Stomach (tissue), 8 donors: ENCODE measurements at regions not wholly inside any gene's neighbourhood (a gene's known extent, or its start where the extent isn't known, plus 50 kb on each side); places are given as distances from the start of the nearest gene placed in this dataset.
"Not testable (repeated sequence)": the region's sequence is repeated elsewhere in the genome, so short reads cannot be mapped to it uniquely, and the experiment has no call there.

Source experiments
- DNase-seq, 2 donors: peaks; one replicate each; pipeline versions ENCODE4 v3.0.0 to v3.0.0-alpha.2; 2013 to 2019
- H3K27ac ChIP-seq, 5 donors: fragments of 200-600 bp in 4 of 5; sonication (generic) in 4 of 5; one replicate each; pipeline ENCODE4 v1.5.1; 2013 to 2019; ENCODE audit warnings: mild to moderate bottlenecking in 1 of 5, moderate library complexity in 1 of 5
- H3K27me3 ChIP-seq, 3 donors: fragments of 200-600 bp; sonication (generic); one replicate each; pipeline ENCODE4 v1.5.1; 2017 to 2019; ENCODE audit warnings: mixed run types in 1 of 3
- H3K36me3 ChIP-seq, 4 donors: fragments of 200-600 bp; sonication (generic); 1 replicate in 3 of 4; 2 replicates in 1 of 4; pipeline ENCODE4 v1.5.1; 2016 to 2019
- H3K4me1 ChIP-seq, 4 donors: fragments of 200-600 bp; sonication (generic); one replicate each; pipeline ENCODE4 v1.5.1; 2016 to 2019
- H3K4me3 ChIP-seq, 4 donors: fragments of 200-600 bp; sonication (generic) in 3 of 4; one replicate each; pipeline ENCODE4 v1.5.1; 2016 to 2019; ENCODE audit warnings: mild to moderate bottlenecking in 1 of 4
- H3K9me3 ChIP-seq, 4 donors: fragments of 200-600 bp; sonication (generic); one replicate each; pipeline ENCODE4 v1.5.1; 2016 to 2019
- WGBS, 5 donors: extraction: QIAGEN DNeasy Blood & Tissue Kit in 3 of 5; methylation state at CpG; one replicate each; pipeline versions ENCODE4 v1.1.5 to v1.1.7; 2013 to 2018; 5-methylcytosine and 5-hydroxymethylcytosine counted together
- intact Hi-C: fragments of 100-400 bp; cut with DNase I; formaldehyde crosslinking; loops from one replicate; pipeline ENCODE4 v1.15.1; 2023; ENCODE audit warnings: low total_unique reads
- donor health status: healthy with polysubstance abuse.
- donor health status: Bipolar disorder and iron deficiency.
- donor health status: healthy.

DNA sequence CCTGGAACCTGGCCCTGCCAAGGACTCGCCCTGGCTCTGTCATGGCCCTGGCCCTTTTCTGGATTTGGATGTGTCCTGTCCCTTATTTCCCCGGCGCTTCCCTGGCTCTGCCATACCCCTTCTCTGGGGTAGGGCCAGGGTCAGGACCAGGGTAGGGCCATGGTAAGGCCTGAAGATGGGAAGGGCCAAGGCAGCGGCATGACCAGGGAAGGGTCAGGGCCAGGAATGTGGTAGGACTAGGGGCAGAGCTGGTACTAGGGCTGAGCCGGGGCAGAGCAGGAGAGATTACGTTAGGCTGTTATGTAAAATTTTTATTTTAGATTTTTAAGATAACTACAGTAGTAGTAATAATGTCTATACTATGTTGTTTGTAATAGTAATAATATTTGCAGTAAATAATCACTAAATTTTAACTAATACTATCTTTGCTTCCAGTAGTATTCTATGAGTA lies 236.6 kb downstream of the GOLGA6L6 start:
- H3K9me3 ChIP-seq = peaks cover 0 to 55% (median 36%) of the 10 kb centered on the region in 4 donors
- DNase-seq, H3K4me3 ChIP-seq, intact Hi-C loops, H3K4me1 ChIP-seq, H3K27ac ChIP-seq, H3K36me3 ChIP-seq, H3K27me3 ChIP-seq: not testable (repeated sequence)
- 77 to 88% (median 84%) methylated on average over 6 of the region's 6 CpGs for WGBS, 5 donors

DNA sequence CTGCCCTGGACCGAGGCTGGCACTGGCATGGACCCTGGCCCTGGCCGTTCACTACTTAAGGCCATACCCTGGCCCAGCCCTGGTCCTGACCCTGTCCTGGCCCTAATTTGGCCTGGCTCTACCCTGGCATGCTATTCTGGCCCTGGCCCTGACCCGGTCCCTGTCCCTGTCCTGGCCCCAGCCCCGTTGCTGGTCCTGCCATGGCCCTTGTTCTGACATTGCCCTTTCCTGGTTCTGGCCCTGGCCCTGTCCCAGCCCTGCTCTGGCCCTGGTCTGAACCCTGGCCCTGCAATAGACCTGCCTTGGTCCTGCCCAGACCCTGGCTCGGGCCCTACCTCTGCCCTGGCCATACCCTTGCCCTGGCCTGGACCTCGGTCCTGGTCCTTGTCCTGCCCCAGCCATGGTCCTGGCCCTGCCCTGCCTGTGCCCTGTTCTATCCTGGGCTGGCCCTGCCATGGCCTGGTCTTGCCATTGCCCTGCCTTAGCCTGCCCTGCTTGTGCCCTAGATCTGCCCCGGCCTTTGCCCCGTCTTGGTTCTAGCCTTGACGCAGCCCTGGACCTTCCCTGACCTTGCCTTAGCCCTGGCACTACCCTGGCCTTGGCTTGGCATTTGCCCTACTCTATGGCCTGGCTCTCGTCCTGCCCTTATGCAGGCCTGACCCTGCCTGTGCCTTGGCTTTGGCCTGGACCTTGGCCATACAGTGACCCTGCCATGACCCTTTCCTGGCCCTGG lies 237.2 kb downstream of the GOLGA6L6 start:
- H3K4me1 ChIP-seq, H3K4me3 ChIP-seq, DNase-seq, H3K27me3 ChIP-seq, H3K27ac ChIP-seq, intact Hi-C loops, H3K36me3 ChIP-seq: not testable (repeated sequence)
- H3K9me3 ChIP-seq = peaks cover 0 to 55% (median 36%) of the 10 kb centered on the region in 4 donors
- 65 to 76% (median 71%) methylated on average over 10 of the region's 10 CpGs for WGBS, 5 donors

DNA sequence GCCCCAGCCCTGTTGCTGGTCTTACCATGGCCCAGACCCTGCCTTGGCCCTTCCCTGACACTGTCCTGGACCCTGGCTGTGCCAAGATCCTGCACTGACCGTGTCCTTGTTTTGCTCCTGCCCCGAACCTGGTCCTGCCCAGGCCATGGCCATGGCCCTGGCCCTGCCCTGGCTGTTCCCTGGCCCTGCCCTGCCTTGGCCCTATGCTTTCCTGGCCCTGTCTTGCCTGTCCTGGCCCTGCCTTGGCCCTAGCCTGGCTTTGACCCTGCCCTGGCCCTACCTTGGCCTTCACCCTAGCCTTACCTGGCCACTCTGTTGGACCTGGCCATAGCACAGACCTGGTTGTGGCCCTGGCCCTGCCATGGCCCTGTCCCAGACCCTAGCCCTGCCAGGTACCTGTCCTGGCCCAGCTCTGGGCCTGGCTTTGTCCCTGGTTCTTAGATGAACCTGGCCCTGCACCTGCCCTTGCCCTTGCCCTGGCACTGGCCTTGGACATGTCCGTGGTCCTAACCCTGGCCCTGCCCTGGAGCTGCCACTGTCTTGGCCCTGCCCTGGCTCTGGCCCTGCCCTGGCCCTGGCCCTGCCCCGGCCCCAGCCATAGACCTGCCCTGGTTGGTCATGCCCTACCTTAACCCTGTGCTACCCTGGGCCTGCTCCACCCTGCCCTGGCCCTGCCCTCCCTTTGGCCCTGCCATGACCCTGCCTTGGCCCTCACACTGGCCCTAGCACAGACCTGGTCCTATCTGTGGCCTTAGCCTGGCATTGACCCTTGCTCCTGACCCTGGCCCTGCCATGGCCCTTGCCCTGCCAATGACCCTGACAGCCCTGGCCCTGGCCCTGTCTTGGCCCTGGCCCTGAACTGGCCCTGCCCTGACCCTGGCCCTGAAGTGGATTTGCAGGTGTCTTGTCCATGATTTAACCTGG lies 238.1 kb downstream of the GOLGA6L6 start:
- 57 to 84% (median 74%) methylated on average over 4 of the region's 4 CpGs for WGBS, 5 donors
- intact Hi-C loops, H3K4me3 ChIP-seq, H3K27me3 ChIP-seq, H3K36me3 ChIP-seq, H3K4me1 ChIP-seq, DNase-seq, H3K27ac ChIP-seq: not testable (repeated sequence)
- H3K9me3 ChIP-seq = peaks cover 0 to 55% (median 36%) of the 10 kb centered on the region in 4 donors

DNA sequence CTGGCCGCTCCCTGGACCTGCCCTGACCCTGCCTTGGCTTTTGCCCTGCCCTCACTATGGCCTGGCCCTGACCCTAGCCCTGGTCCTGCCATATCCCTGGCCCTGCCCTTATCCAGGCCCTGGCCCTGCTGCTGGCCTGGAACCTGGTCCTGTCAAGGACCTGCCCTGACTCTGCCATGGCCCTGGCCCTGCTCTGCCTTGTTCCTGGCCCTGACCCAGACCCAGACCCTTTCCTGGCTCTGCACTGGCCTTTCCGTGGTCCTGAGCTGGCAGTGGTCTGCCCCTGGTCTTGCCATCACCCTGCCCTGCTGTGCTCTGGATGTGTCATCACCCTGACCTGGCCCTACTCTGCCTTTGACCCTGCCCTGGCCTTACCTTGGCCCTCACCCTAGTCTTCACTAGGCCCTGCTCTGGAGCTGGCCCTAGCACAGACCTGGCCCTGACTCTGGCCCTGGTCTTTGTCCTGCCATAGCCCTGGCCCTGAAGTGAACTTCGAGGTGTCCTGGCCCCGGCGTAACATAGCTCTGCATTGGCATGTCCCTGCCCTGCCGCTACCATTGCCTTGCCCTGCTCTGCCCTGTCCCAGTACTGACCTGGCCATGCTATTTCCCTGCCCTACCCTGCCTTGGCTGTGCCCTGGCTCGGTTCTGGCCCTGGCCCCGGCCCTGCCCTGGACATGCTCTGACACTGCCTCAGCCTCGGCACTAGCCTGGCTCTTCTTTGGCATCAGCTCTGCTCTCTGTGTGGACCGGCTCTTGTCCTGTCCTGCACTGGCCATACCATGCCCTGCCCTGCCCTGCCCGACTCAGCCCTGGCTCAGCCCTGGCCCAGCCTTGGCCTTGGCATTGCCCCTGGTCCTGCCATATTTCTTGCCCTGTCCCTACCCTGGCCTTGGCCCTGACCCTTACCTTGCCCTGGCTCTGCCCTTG lies 239.2 kb downstream of the GOLGA6L6 start:
- H3K27me3 ChIP-seq, intact Hi-C loops, H3K4me1 ChIP-seq, H3K36me3 ChIP-seq, H3K27ac ChIP-seq, H3K4me3 ChIP-seq, DNase-seq: not testable (repeated sequence)
- peaks cover 0 to 60% (median 35%) of the 10 kb centered on the region in 4 donors for H3K9me3 ChIP-seq
- WGBS, 5 donors = 82 to 88% (median 84%) methylated on average over 11 of the region's 11 CpGs

DNA sequence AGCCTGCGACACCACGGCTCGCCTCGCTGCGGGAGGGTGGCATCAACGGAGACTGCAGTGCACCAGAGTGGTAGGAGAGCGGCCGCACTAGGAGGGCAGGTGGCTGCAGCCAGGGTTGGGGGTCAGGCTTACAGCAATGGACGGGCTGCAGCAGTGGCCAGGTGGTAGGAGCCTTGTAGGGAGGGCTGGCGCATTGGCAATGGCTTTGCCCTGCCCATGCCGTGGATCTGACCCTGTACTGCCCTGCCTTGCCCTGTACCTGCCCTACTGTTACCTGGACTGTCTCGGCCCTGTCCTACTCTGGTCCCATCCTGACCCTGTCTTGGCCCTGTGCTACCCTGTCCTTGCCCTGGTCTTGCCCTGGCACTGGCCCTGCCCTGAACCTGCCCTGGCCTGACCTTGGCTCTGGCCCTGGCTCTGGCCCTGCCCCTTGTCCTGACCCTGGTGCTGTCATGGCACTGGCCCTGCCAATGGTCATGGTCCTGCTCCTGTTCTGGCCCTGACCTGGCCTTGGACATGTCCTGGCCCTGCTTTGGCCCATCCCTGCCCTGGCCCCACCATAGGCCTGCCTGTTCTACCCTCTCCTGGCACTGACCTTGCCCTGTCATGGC lies 240.0 kb downstream of the GOLGA6L6 start:
- H3K27ac ChIP-seq, H3K4me1 ChIP-seq, intact Hi-C loops, H3K27me3 ChIP-seq, DNase-seq, H3K4me3 ChIP-seq, H3K36me3 ChIP-seq: not testable (repeated sequence)
- H3K9me3 ChIP-seq = peaks cover 0 to 56% (median 32%) of the 10 kb centered on the region in 4 donors
- 84 to 92% (median 90%) methylated on average over 12 of the region's 12 CpGs for WGBS, 5 donors

DNA sequence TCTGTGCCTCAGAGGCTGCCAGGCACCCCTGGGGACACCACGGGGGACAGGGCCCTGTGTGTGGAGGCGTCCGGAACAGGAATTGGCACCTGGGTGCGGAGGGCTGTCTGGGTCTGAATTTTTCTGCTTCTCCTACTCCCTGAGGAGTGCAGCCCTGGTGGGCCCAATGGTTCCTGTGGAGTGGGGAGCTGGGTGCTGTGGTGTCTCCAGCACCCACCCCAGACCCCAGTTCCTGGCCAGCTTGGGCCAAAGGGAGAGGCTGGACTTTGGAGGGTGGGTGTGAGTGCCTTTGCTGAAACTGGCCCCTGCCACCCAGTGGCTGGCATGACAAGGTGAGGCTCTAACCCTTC lies 240.6 kb downstream of the GOLGA6L6 start:
- peaks cover 0 to 52% (median 30%) of the 10 kb centered on the region in 4 donors for H3K9me3 ChIP-seq
- H3K27ac ChIP-seq, H3K4me3 ChIP-seq, H3K27me3 ChIP-seq, DNase-seq, H3K36me3 ChIP-seq, H3K4me1 ChIP-seq, intact Hi-C loops: not testable (repeated sequence)
- WGBS, 5 donors = 79 to 95% (median 84%) methylated on average over 3 to 4 of the region's 4 CpGs

DNA sequence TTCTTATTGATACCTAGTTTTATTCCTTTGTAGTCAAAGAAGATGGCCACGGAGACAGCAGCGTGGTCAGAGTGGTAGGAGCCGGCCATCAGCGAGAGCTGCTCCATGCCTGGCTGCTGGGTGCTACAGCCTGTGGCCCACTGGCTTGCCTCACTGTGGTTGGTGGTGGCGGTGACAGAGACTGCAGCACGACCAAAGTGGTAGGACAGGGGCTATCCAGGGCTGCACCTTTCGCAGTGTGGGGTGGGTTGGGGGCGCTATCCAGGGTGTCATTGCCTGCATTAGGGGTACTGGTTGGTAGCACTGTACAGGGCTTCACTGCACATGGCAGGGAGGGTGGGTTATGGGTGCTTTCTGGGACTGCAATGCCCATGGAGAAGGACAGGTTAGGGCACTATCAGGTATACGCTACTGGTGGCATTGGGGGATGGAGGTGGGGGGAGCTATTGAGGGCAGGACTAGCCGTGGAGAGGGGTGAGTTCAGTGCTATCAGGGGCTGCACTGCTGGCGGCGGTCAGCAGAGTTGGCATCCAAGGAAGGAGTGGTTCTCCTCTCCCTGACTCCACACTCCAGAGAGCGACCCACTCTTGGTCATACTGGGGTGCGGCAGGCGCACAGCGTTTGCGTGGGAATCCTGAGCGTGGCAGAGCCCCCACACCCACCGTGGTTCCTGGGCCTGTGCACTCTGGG lies 241.1 kb downstream of the GOLGA6L6 start:
- 77 to 89% (median 82%) methylated on average over 19 of the region's 19 CpGs for WGBS, 5 donors
- H3K4me3 ChIP-seq, H3K4me1 ChIP-seq, intact Hi-C loops, DNase-seq, H3K27ac ChIP-seq, H3K36me3 ChIP-seq, H3K27me3 ChIP-seq: not testable (repeated sequence)
- peaks cover 3 to 54% (median 34%) of the 10 kb centered on the region in 4 donors for H3K9me3 ChIP-seq

DNA sequence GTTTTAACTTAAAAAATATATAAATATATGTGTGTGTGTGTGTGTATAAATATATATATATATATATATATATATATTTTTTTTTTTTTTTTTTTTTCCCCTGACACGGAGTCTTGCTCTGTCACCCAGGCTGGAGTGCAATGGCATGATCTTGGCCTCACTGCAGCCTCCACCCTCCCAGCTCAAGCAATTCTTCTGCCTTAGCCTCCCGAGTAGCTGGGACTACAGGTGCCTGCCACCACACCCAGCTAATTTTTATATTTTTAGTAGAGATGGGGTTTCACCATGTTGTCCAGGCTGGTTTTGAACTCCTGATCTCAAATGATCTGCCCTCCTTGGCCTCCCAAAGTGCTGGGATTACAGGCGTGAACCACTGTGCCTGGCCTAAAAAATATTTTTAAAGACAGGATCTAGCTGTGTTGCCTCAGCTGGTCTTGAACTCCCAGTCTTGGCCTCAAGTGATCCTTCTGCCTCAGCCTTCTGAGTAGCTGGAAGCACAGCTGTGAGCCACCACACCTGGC lies 243.9 kb downstream of the GOLGA6L6 start:
- H3K27me3 ChIP-seq, H3K36me3 ChIP-seq, intact Hi-C loops, H3K4me1 ChIP-seq, DNase-seq, H3K4me3 ChIP-seq, H3K27ac ChIP-seq: not testable (repeated sequence)
- 67 to 76% (median 73%) methylated on average over 2 to 3 of the region's 3 CpGs for WGBS, 5 donors
- H3K9me3 ChIP-seq = peaks cover 7 to 57% (median 38%) of the 10 kb centered on the region in 4 donors

DNA sequence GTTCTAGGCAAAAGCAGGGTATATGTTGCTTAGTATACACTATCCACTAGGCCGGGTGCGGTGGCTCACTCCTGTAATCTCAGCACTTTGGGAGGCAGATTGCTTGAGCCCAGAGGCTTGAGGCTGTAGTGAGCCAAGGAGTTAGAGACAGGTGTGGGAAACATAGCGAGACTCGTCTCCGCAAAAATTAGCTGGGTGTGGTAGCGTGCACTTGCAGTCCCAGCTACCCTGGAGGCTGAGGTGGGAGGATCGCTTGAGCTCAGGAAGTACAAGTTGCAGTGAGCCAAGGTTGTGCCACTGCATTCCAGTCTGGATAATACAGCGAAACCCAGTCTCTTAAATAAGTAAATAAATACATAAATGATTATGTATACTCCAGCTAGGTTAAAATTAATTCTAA lies 245.3 kb downstream of the GOLGA6L6 start:
- H3K4me1 ChIP-seq, H3K36me3 ChIP-seq, DNase-seq, intact Hi-C loops, H3K4me3 ChIP-seq, H3K27ac ChIP-seq, H3K27me3 ChIP-seq: not testable (repeated sequence)
- peaks cover 7 to 57% (median 37%) of the 10 kb centered on the region in 4 donors for H3K9me3 ChIP-seq
- 80 to 89% (median 85%) methylated on average over 8 of the region's 8 CpGs for WGBS, 5 donors
